MM.1S (cell line): ENCODE measurements at regions not wholly inside any gene's neighbourhood (a gene's known extent, or its start where the extent isn't known, plus 50 kb on each side); places are given as distances from the start of the nearest gene placed in this dataset.

Experiments used
- EZH2phosphoT487 ChIP-seq: fragments of 300-600 bp; sonication (generic); IDR thresholded peaks from 2 replicates; pipeline ENCODE4 v1.6.1; 2018; ENCODE audit warnings: antibody characterized with exemption, low read length
- TF ChIP-seq, protein P1 (sequence below): fragments of 300-600 bp; sonication (generic); IDR thresholded peaks from 2 replicates; pipeline ENCODE4 v1.5.1; 2016; ENCODE audit warnings: antibody characterized with exemption, low read length, mixed read lengths

DNA sequence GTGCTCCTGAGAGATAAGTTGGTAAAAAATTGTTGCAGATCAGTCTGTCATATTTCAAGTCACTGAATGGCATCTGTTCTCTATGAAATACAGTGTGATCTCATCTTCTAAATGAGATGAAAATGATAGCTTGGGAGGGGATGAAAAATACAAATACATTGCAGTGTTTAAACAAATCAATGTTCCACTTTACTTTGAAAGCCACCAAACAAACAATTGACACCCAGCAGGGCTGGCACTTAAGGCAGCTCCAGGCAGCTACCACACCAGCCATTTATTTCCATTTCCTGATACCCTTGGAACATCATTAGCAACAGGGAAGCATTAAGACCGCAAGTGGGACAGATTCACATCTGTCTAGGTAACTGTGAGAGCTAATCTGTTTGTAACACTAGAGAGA is 827.6 kb upstream of the KIF2B start:
- TF ChIP-seq, protein P1, sequence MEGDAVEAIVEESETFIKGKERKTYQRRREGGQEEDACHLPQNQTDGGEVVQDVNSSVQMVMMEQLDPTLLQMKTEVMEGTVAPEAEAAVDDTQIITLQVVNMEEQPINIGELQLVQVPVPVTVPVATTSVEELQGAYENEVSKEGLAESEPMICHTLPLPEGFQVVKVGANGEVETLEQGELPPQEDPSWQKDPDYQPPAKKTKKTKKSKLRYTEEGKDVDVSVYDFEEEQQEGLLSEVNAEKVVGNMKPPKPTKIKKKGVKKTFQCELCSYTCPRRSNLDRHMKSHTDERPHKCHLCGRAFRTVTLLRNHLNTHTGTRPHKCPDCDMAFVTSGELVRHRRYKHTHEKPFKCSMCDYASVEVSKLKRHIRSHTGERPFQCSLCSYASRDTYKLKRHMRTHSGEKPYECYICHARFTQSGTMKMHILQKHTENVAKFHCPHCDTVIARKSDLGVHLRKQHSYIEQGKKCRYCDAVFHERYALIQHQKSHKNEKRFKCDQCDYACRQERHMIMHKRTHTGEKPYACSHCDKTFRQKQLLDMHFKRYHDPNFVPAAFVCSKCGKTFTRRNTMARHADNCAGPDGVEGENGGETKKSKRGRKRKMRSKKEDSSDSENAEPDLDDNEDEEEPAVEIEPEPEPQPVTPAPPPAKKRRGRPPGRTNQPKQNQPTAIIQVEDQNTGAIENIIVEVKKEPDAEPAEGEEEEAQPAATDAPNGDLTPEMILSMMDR: no peak
- no peak for TF ChIP-seq EZH2phosphoT487
